Testis (tissue), 2 donors: ENCODE measurements at regions not wholly inside any gene's neighbourhood (a gene's known extent, or its start where the extent isn't known, plus 50 kb on each side); places are given as distances from the start of the nearest gene placed in this dataset.

Source experiments
- POLR2A ChIP-seq: fragments of 450-650 bp; IDR thresholded peaks from one replicate; pipeline ENCODE4 v1.6.1; 2017; ENCODE audit warnings: antibody characterized with exemption, mild to moderate bottlenecking, moderate library complexity
- TF ChIP-seq, protein P1 (sequence below), 3 experiments: fragments of 450-650 bp in 2 of 3; fragments of 200-600 bp in 1 of 3; sonication (generic) in 1 of 3; IDR thresholded peaks; one replicate each; pipeline ENCODE4 v1.5.1; 2016 to 2019; ENCODE audit warnings: antibody characterized with exemption in 3 of 3, mild to moderate bottlenecking in 2 of 3, moderate library complexity in 1 of 3

DNA sequence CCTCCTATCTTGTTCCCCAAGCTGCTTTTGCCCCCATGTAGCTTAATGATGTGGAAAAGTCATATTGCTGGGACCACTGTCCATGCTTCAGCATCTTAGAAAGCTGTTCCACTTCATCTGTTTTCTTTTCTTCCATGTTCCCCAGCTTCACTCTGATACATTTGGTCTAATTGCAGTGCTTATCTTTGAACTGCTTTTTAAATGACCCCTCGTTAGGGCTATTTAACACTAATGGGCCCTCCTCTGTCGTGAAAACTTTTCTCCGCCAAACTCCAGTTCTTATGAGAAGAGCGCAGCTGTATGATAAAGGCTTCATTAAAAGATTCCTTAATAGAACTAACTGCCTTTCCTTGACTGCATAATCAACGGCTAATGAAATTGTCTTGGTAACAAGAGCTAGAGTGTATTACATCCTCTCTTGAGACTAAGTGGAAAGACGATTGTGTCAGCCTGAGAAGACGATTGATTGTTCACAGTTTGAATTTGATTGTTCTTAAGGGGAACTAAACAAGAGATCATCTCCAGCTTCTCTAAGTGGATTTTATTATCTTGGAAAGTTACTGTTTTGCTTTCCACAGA is 165.0 kb upstream of the MTNR1B start:
- TF ChIP-seq, protein P1, sequence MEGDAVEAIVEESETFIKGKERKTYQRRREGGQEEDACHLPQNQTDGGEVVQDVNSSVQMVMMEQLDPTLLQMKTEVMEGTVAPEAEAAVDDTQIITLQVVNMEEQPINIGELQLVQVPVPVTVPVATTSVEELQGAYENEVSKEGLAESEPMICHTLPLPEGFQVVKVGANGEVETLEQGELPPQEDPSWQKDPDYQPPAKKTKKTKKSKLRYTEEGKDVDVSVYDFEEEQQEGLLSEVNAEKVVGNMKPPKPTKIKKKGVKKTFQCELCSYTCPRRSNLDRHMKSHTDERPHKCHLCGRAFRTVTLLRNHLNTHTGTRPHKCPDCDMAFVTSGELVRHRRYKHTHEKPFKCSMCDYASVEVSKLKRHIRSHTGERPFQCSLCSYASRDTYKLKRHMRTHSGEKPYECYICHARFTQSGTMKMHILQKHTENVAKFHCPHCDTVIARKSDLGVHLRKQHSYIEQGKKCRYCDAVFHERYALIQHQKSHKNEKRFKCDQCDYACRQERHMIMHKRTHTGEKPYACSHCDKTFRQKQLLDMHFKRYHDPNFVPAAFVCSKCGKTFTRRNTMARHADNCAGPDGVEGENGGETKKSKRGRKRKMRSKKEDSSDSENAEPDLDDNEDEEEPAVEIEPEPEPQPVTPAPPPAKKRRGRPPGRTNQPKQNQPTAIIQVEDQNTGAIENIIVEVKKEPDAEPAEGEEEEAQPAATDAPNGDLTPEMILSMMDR (IDR thresholded peaks at IDR 0.05): no peak
- TF ChIP-seq POLR2A: no peak
